Keratinocyte (primary cell): ENCODE measurements at regions not wholly inside any gene's neighbourhood (a gene's known extent, or its start where the extent isn't known, plus 50 kb on each side); places are given as distances from the start of the nearest gene placed in this dataset.

Source experiments
- EZH2 ChIP-seq: IDR thresholded peaks from one replicate; pipeline ENCODE4 v1.6.1; 2012; ENCODE audit warnings: inconsistent platforms, mild to moderate bottlenecking, low read length, moderate library complexity
- TF ChIP-seq, protein P1 (sequence below), 3 experiments: IDR thresholded peaks in 1 of 3; conservative IDR thresholded peaks in 1 of 3; optimal IDR thresholded peaks in 1 of 3; 2 replicates in 2 of 3; 3 replicates in 1 of 3; pipeline versions ENCODE3 to v1.5.1; 2011; ENCODE audit warnings: low read length in 3 of 3, mild to moderate bottlenecking in 3 of 3, moderate library complexity in 2 of 3, control low read depth in 1 of 3, inconsistent platforms in 1 of 3; ENCODE audit not compliant: insufficient read depth in 2 of 3; ENCODE audit errors: extremely low read depth in 1 of 3

- TF ChIP-seq, protein P1, sequence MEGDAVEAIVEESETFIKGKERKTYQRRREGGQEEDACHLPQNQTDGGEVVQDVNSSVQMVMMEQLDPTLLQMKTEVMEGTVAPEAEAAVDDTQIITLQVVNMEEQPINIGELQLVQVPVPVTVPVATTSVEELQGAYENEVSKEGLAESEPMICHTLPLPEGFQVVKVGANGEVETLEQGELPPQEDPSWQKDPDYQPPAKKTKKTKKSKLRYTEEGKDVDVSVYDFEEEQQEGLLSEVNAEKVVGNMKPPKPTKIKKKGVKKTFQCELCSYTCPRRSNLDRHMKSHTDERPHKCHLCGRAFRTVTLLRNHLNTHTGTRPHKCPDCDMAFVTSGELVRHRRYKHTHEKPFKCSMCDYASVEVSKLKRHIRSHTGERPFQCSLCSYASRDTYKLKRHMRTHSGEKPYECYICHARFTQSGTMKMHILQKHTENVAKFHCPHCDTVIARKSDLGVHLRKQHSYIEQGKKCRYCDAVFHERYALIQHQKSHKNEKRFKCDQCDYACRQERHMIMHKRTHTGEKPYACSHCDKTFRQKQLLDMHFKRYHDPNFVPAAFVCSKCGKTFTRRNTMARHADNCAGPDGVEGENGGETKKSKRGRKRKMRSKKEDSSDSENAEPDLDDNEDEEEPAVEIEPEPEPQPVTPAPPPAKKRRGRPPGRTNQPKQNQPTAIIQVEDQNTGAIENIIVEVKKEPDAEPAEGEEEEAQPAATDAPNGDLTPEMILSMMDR (optimal IDR thresholded peaks at IDR 0.05 in 1 of 3, IDR thresholded peaks at IDR 0.05 in 1 of 3, conservative IDR thresholded peaks at IDR 0.05 in 1 of 3; ENCODE audit: extremely low read depth in 1 of 3, insufficient read depth in 2 of 3, low read length in 3 of 3), result no peak
- no peak for TF ChIP-seq EZH2
Measured at GRCh38 chr9:105070176-105070575, 142.2 kb upstream of the ABCA1 start.
